Astrocyte (in vitro differentiated cells and primary cell): ENCODE measurements at regions not wholly inside any gene's neighbourhood (a gene's known extent, or its start where the extent isn't known, plus 50 kb on each side); places are given as distances from the start of the nearest gene placed in this dataset.

Experiments
- DNase-seq: peaks from one replicate; pipeline ENCODE4 v3.0.0-alpha.2; 2010; ENCODE audit warnings: low read depth
- FAIRE-seq: peaks from 2 replicates; lab custom pipeline; 2011; peaks lifted over from hg19 to GRCh38; lab: Jason Lieb, UNC
- H2AFZ ChIP-seq: 2 replicates; pipeline ENCODE4 v1.6.0; 2012; ENCODE audit warnings: low read depth, low read length, inconsistent platforms
- H3K27ac ChIP-seq: 2 replicates; pipeline ENCODE4 v1.5.1; 2011; ENCODE audit warnings: low read depth, low read length, inconsistent platforms
- H3K27me3 ChIP-seq: 2 replicates; pipeline ENCODE4 v1.6.0; 2011; ENCODE audit warnings: low read length, inconsistent platforms; ENCODE audit not compliant: insufficient read depth
- H3K36me3 ChIP-seq: 2 replicates; pipeline ENCODE4 v1.5.1; 2011; ENCODE audit warnings: low read length, inconsistent platforms; ENCODE audit not compliant: insufficient read depth
- H3K4me1 ChIP-seq: 2 replicates; pipeline ENCODE4 v1.5.1; 2011; ENCODE audit warnings: low read length, inconsistent platforms; ENCODE audit not compliant: insufficient read depth
- H3K4me2 ChIP-seq: 2 replicates; pipeline ENCODE4 v1.6.0; 2012; ENCODE audit warnings: low read length, inconsistent platforms
- H3K4me3 ChIP-seq: 2 replicates; pipeline ENCODE4 v1.5.1; 2011; ENCODE audit warnings: low read depth, mild to moderate bottlenecking, low read length, inconsistent platforms; ENCODE audit not compliant: insufficient read depth
- H3K79me2 ChIP-seq: 2 replicates; pipeline ENCODE4 v1.6.0; 2012; ENCODE audit warnings: mild to moderate bottlenecking, low read length, inconsistent platforms; ENCODE audit not compliant: insufficient read depth
- H3K9ac ChIP-seq: 2 replicates; pipeline ENCODE4 v1.6.0; 2012; ENCODE audit warnings: mild to moderate bottlenecking, low read length, inconsistent platforms
- H3K9me3 ChIP-seq: 2 replicates; pipeline ENCODE4 v1.5.1; 2012; ENCODE audit warnings: low read depth, mild to moderate bottlenecking, low read length, inconsistent platforms; ENCODE audit not compliant: insufficient read depth
- H4K20me1 ChIP-seq: 2 replicates; pipeline ENCODE4 v1.6.0; 2012; ENCODE audit warnings: low read length, inconsistent platforms; ENCODE audit not compliant: insufficient read depth
- H3K27ac Mint-ChIP-seq: one replicate; pipeline ENCODE4 v1.8.0; 2021; ENCODE audit warnings: mild to moderate bottlenecking, mixed read lengths; ENCODE audit not compliant: unreplicated experiment
- H3K27me3 Mint-ChIP-seq: one replicate; pipeline ENCODE4 v1.8.0; 2021; ENCODE audit warnings: low read depth, mixed read lengths; ENCODE audit not compliant: unreplicated experiment
- H3K36me3 Mint-ChIP-seq: one replicate; pipeline ENCODE4 v1.8.0; 2021; ENCODE audit warnings: low read depth, mixed read lengths; ENCODE audit not compliant: unreplicated experiment
- H3K4me1 Mint-ChIP-seq: one replicate; pipeline ENCODE4 v1.8.0; 2021; ENCODE audit warnings: low read depth, mixed read lengths; ENCODE audit not compliant: unreplicated experiment
- H3K4me3 Mint-ChIP-seq: one replicate; pipeline ENCODE4 v1.8.0; 2021; ENCODE audit warnings: mild to moderate bottlenecking, moderate library complexity, mixed read lengths; ENCODE audit not compliant: unreplicated experiment
- H3K9me3 Mint-ChIP-seq: one replicate; pipeline ENCODE4 v1.8.0; 2021; ENCODE audit warnings: mild to moderate bottlenecking, mixed read lengths; ENCODE audit not compliant: unreplicated experiment
- CTCF ChIP-seq: IDR thresholded peaks from 2 replicates; pipeline ENCODE4 v1.5.1; 2011; ENCODE audit warnings: low read depth, mild to moderate bottlenecking, inconsistent platforms, low read length, moderate library complexity; ENCODE audit not compliant: insufficient read depth
- EZH2 ChIP-seq: IDR thresholded peaks from 2 replicates; pipeline ENCODE4 v1.6.1; 2012; ENCODE audit warnings: mild to moderate bottlenecking, low read length, inconsistent platforms; ENCODE audit not compliant: insufficient read depth

DNA sequence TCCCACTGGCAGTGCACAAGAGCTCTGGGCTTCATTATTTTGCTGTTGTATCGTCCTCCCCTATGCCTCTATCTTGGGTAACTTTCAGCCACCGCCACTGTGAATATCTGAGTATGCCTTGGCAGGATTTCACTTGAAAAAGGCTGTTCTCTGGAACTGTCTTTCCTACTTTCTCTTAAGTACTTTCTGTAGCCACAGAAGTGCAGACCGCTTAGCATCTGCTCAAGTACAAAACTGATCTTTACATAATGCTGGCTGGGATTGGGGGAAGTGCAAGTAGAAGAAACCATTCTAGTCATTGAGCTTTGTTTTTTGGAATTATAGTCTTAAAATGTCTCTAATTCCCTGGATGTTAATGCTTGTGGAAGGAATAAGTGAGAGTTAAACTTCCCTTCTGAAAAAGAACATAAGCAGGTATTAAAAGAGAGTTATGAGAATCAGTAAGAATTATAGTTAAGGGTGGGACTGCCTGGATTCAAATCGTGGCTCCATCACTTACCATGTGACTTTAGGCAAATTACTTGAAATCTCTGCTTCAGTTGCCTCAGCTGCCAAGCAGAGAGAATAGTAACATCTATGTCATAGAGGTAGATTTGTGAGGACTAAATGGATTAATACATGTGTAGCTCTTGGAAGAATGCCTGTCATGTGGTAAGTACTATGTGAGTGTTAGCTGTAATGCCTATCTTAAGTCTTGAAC lies 77.5 kb downstream of the MID1IP1 start:
- no peaks in the 10 kb centered on the region for H3K36me3 ChIP-seq
- H3K9me3 ChIP-seq: no peaks in the 10 kb centered on the region
- Mint-ChIP-seq H3K27me3 (no peaks in the 10 kb centered on the region), H3K4me1 (peaks cover 17% of the 10 kb centered on the region), H3K36me3 (no peaks in the 10 kb centered on the region), H3K9me3 (no peaks in the 10 kb centered on the region), H3K27ac (no peak overlapping the region), H3K4me3 (no peak overlapping the region)
- no peak overlapping the region for H2AFZ ChIP-seq
- H3K4me2 ChIP-seq: no peak overlapping the region
- H3K4me3 ChIP-seq: no peak overlapping the region
- no peak overlapping the region for H3K9ac ChIP-seq
- TF ChIP-seq CTCF (no peak), EZH2 (no peak)
- peak; percentile 65 for FAIRE-seq
- H3K4me1 ChIP-seq: peaks cover 6% of the 10 kb centered on the region
- DNase-seq: no peak
- H3K27me3 ChIP-seq: no peaks in the 10 kb centered on the region
- no peak overlapping the region for H3K27ac ChIP-seq
- H4K20me1 ChIP-seq: no peaks in the 10 kb centered on the region
- H3K79me2 ChIP-seq: no peaks in the 10 kb centered on the region

- Mint-ChIP-seq H3K9me3 (no peaks in the 10 kb centered on the region), H3K4me3 (no peak overlapping the region), H3K27me3 (no peaks in the 10 kb centered on the region), H3K36me3 (no peaks in the 10 kb centered on the region), H3K4me1 (peaks cover 17% of the 10 kb centered on the region), H3K27ac (no peak overlapping the region)
- no peak overlapping the region for H3K27ac ChIP-seq
- no peak overlapping the region for H3K4me3 ChIP-seq
- DNase-seq (no peak), FAIRE-seq (no peak)
- no peak overlapping the region for H3K9ac ChIP-seq
- no peaks in the 10 kb centered on the region for H3K27me3 ChIP-seq
- H3K36me3 ChIP-seq: no peaks in the 10 kb centered on the region
- H3K9me3 ChIP-seq: no peaks in the 10 kb centered on the region
- H3K79me2 ChIP-seq: no peaks in the 10 kb centered on the region
- H2AFZ ChIP-seq: no peak overlapping the region
- no peaks in the 10 kb centered on the region for H4K20me1 ChIP-seq
- peaks cover 6% of the 10 kb centered on the region for H3K4me1 ChIP-seq
- TF ChIP-seq CTCF (no peak), EZH2 (no peak)
- H3K4me2 ChIP-seq: no peak overlapping the region
Measured at GRCh38 chrX:38879631-38880220, 78.5 kb downstream of the MID1IP1 start.

DNA sequence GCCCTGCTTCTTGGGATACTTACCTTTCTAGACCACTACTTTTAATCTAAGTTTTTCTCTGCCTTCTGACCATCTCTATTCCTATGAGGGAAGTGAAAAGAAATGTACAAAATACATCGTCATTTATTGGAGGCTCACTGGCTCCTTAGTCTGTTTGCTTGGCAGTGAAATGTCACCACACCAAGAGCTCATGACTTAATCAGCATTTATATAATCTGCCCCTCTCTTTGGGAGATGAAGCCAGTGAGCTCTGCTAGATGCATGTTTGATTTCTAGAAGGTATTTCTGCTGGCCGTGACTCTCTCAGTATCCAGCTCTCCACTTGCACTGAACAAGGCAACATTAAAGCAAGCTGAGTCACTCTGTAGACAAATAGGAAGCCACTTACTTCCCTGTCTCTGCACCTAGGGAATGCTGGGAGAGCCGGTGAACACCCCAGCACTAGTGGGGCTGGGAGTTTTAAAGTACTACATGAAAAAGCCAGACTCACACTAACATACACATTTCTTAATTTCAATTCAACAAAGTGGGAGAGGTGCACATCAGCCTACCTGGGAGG lies 79.1 kb downstream of the MID1IP1 start:
- DNase-seq (peak; percentile 49), FAIRE-seq (peak; percentile 90)
- peaks cover 6% of the 10 kb centered on the region for H3K4me1 ChIP-seq
- H3K4me3 ChIP-seq: no peak overlapping the region
- H3K9ac ChIP-seq: no peak overlapping the region
- H4K20me1 ChIP-seq: no peaks in the 10 kb centered on the region
- H2AFZ ChIP-seq: peak overlapping the region; percentile 47
- Mint-ChIP-seq H3K36me3 (no peaks in the 10 kb centered on the region), H3K27me3 (no peaks in the 10 kb centered on the region), H3K27ac (no peak overlapping the region), H3K4me1 (peaks cover 17% of the 10 kb centered on the region), H3K4me3 (no peak overlapping the region), H3K9me3 (no peaks in the 10 kb centered on the region)
- H3K4me2 ChIP-seq: peak overlapping the region; percentile 22
- no peak overlapping the region for H3K27ac ChIP-seq
- H3K79me2 ChIP-seq: no peaks in the 10 kb centered on the region
- no peaks in the 10 kb centered on the region for H3K27me3 ChIP-seq
- H3K36me3 ChIP-seq: no peaks in the 10 kb centered on the region
- TF ChIP-seq EZH2: no peak
- no peak for TF ChIP-seq CTCF
- no peaks in the 10 kb centered on the region for H3K9me3 ChIP-seq
